Glomerular visceral epithelial cell (primary cell): ENCODE measurements at regions not wholly inside any gene's neighbourhood (a gene's known extent, or its start where the extent isn't known, plus 50 kb on each side); places are given as distances from the start of the nearest gene placed in this dataset.

Experiments used
- DNase-seq: peaks from one replicate; pipeline ENCODE4 v3.0.0-alpha.2; 2016; ENCODE audit errors: extremely low spot score

GRCh38 chr4:181969151-181969550 lies 274.1 kb upstream of the TENM3 start:
- no peak for DNase-seq

DNA sequence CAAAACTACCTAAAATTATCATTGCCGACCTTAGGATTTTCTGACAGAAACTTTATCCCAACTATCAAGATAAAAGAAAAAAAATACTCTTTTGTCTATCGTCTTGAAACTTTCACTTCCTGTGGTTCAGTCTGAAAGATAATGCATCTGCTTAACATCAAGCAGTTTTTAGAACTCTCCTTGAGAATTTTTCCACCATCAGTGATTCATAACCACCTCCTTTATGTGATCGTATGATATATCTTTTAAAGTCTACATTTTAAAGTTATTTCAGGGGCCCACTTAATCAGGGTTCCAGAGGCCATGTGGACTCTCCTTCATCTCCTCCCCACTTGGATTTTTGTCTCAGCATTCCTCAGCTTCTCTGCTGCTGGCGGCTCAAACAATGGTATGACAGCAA lies 272.8 kb upstream of the TENM3 start:
- no peak for DNase-seq

DNA sequence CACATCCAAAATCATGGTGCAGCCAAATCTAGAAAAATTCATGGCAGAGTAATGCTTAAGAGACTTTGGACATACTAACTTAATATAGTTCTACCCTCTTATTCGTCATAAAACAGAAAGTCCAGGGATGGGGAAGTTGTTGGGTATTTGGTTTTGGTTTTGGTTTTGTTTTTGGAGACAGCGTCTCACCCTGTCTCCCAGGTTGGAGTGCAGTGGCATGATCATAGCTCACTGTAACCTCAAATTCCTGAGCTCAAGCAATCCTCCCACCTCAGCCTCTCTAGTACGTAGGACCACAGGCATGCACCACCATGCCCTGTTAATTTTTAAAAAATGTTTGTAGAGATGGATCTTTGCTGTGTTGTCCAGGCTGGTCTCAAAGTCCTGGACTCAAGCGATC lies 271.8 kb upstream of the TENM3 start:
- DNase-seq, result peak; percentile 69

DNA sequence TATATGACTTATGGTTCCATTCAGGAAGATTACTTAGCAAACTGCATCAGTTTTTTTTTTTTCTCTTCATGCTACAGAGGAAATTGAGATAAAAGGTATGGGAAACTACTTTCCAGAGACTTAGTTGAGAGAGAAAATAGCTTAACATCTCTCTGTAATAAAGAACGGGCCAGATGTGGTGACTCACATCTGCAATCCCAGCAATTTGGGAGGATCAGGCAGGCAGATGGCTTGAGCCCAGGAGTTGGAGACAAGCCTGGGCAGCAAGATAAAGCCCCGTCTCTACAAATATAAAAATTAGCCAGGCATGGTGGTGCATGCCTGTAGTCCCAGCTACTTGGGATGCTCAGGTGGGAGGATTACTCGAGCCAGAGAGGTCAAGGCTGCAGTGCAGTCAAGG lies 271.2 kb upstream of the TENM3 start:
- no peak for DNase-seq

DNA sequence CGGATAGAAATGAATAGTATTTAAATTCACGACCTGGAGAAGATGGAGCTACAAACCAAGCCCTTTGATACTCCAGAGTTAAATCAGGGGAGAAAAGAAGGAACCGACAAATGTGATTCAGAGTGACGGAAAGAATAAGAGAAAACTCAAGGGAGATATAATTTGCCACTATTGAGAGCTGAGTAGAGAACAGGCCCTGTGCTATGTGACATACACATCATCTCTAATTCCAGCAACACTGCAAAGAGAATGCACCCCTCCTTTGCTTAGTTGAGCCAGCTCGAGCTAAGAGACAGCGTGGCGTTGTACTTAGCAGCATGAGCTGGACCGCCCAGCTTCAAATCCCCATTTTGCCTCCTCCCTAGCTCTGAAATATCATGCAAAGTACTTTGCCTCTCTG lies 266.4 kb upstream of the TENM3 start:
- no peak for DNase-seq

- no peak for DNase-seq
These were observed 260.8 kb upstream of the TENM3 start for GRCh38 chr4:181982437-181982836.

- no peak for DNase-seq
These were observed 260.3 kb upstream of the TENM3 start for GRCh38 chr4:181982856-181983255.

DNA sequence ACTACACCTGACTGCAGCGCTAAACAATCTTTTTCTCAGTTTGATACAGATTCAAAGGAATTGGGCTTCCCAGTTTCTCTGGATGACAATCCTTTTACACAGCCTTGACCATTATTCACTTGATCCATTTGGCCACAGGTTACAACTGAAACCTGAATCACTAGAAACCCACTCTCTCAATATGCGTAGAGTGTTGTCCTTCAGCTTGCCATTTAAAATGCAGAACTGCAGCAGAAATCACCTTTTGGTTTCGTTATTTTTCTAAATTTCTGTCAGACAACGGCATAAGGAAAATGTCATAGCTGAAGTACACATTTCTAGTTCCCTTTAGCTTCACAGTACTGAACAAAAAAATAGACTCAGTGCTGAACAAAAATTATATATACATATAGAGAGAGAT lies 255.8 kb upstream of the TENM3 start:
- DNase-seq, result no peak

GRCh38 chr4:181989071-181989470 lies 254.1 kb upstream of the TENM3 start:
- no peak for DNase-seq

GRCh38 chr4:181991369-181992108 lies 251.7 kb upstream of the TENM3 start:
- no peak for DNase-seq

DNA sequence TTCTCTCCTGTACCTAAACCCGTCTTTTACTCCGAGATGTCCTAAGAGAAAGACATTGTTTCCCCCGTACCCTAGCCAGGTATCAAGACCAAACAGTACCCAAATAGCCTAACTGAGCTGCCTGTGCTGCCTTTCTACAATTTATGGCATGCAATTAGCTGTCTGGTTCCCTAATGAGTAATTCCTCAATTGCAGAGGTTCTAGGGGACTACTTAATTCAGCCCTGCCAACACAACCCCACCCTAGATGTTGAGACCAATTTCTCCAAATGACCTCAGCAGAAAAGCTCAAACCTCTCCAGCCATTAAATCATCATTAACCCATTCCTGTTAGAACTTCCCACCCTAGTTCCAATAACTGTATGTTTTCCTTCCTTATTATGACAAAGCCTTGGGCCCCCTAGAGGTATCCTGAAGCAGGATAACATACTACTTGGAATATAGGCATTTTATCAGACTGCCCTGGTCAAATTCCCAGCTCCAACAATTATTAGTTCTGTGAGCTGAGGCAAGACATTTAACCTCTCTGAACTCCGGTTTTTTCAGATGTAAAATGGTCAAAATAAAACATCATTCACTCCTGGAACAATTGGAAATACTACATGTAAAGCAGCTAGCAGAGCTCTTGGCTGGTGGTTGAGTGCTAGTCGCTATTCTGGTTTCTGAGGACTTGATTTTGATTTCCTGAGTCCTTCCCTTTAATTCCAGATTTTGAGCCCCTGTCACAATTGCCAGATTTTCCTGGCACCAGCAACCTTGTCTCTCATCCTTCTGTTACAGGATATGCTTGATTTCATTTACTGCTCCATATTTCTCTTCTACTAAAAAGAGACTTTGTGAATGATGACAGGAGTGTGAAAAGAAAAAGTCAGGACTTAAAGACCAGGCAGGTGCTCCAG lies 244.6 kb upstream of the TENM3 start:
- DNase-seq, result no peak

GRCh38 chr4:182000077-182000476 lies 243.1 kb upstream of the TENM3 start:
- DNase-seq, result no peak

DNA sequence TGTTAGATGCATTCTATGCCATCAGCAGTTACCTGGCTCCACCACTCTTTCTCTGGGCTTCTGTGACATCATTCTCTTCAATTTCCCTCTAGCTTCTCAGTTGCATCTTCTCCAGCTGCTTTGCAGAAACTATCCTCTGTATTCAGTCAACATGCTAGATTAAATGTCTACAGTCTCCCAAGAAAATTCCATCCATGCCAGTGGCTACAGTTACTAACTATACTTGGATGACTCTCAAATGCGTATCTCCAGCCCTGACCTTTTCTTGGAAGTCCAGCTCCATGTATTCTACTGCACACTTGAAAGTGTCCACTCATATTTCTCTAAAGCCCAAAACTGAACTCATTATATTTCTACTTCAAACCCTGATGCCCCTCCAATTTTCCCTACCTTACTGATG lies 232.3 kb upstream of the TENM3 start:
- DNase-seq, result no peak

DNA sequence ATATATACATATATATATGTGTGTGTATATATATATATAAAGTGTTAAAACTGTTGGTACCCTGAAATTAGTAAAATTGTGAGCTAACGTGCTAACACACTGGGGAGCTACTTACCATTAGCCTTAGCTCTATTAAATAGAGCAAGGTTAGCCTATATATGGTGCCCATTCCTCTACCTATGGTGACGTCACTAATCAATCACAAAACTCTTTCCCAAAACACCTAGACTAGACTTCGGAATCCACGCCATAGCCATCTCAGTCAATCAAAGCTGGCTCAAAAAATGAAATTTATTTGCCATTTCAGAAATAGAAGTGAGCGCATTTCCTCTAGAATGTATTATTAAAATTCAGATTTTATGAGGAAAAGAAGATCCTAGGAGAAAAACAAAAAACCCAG lies 229.0 kb upstream of the TENM3 start:
- no peak for DNase-seq

GRCh38 chr4:182015014-182015413 lies 228.2 kb upstream of the TENM3 start:
- no peak for DNase-seq

GRCh38 chr4:182015893-182016292 lies 227.3 kb upstream of the TENM3 start:
- DNase-seq, result peak; percentile 59

DNA sequence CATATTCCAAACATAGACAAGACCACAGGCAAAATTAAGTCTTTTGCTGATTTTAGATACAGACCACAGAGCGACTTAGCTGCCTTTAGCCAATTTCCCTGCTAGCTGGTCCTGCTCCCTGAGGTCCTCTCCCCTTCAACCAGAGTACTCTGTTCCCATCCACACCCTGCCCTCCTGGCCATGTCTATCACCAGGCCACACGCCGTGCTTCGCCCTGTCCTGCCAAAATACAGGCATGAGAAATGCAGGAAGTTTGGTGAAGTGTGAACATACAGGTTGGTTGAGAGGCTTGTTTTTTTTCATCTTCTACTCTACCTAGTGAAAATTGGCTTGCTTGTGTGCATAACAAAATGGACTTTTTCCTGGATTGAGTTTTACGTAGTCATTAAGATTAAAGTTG lies 226.2 kb upstream of the TENM3 start:
- DNase-seq, result no peak

- DNase-seq, result no peak
These were observed 224.5 kb upstream of the TENM3 start for GRCh38 chr4:182018691-182019090.

- no peak for DNase-seq
These were observed 224.0 kb upstream of the TENM3 start for GRCh38 chr4:182019148-182019652.

DNA sequence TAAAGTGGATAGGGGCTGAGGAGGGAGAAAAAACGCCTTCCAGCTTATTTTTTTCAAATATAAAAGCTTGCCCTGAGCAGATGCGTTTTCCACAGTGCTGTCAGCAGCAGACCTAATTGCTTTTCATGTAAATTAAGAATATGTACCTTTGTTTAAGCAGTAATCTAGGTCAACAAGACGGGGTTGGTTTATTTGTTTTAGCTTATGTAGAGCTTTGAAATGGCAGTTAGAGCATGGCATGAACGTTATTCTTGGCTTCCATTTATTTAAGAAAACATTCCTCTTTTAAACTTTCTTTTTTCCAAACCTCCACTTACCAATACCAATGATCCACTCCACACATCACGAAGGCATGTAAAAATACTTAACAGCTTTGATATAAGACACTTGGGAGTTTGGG lies 220.3 kb upstream of the TENM3 start:
- DNase-seq, result no peak

GRCh38 chr4:182023469-182023868 lies 219.7 kb upstream of the TENM3 start:
- DNase-seq, result no peak

DNA sequence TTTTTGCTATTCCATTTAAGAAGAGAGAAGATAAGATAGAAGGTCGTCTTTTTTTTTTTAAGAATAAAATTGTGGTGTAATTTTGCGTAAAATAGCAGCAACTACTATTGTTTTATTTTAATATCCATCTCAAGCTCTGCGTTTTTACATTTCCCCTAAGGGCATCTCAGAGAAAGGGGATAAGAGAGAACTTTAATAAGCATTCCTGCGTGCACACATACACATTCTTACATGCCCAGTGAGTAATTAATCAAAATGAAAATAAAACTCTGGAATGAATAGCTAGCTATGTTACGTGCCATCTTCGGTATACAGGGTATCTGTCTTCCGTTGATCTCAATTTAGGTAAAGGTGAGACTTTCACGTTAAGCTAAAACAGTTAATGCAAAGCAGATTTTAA lies 200.3 kb upstream of the TENM3 start:
- no peak for DNase-seq

DNA sequence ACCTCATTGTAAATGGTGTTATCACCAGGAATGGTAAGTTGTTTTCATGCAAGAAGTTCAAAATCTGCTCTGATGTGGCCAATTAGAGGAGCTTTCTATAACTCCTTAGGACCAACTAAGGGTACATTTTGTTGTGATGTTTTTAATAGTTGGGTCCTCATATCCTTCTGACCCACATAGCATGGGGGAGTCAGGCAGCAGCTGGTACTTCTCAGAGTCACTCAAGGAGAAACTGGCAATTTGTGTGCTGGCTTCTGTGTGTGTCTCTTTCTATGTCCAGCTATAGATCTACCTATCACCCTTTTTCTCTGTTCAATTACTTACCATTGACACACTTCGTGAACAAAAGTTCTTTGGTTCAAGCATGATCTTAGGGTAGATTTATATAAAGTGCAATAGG lies 194.3 kb upstream of the TENM3 start:
- DNase-seq, result no peak
